CD14-positive monocyte (primary cell): ENCODE measurements at regions not wholly inside any gene's neighbourhood (a gene's known extent, or its start where the extent isn't known, plus 50 kb on each side); places are given as distances from the start of the nearest gene placed in this dataset.

Experiments
- DNase-seq, 3 donors: peaks; one replicate each; pipeline ENCODE4 v3.0.0-alpha.2; 2011 to 2022
- H2AFZ ChIP-seq: 2 replicates; pipeline ENCODE4 v1.6.0; 2012; ENCODE audit warnings: mild to moderate bottlenecking, low read depth, low read length, inconsistent platforms; ENCODE audit not compliant: insufficient read depth, poor library complexity, severe bottlenecking
- H3K27ac ChIP-seq, 2 donors: 1 replicate in 1 of 2; 2 replicates in 1 of 2; pipeline ENCODE4 v1.5.1; 2012 to 2013; ENCODE audit warnings: low read length in 2 of 2, control low read depth in 1 of 2, inconsistent platforms in 1 of 2, low read depth in 1 of 2, mild to moderate bottlenecking in 1 of 2
- H3K27me3 ChIP-seq, 2 donors: one replicate each; pipeline versions ENCODE4 v1.6.0 to v1.6.1; 2011 to 2013; ENCODE audit warnings: low read length in 2 of 2; ENCODE audit not compliant: control insufficient read depth in 2 of 2, insufficient read depth in 2 of 2
- H3K36me3 ChIP-seq, 2 donors: replicated peaks in 1 of 2; 1 replicate in 1 of 2; 2 replicates in 1 of 2; pipeline versions ENCODE4 v1.5.1 to v1.6.1; 2012 to 2013; ENCODE audit warnings: low read length in 2 of 2, control low read depth in 1 of 2, inconsistent platforms in 1 of 2, mild to moderate bottlenecking in 1 of 2; ENCODE audit not compliant: insufficient read depth in 2 of 2, control insufficient read depth in 1 of 2
- H3K4me1 ChIP-seq, 2 donors: 1 replicate in 1 of 2; 2 replicates in 1 of 2; pipeline versions ENCODE4 v1.5.1 to v1.6.1; 2012 to 2013; ENCODE audit warnings: low read length in 2 of 2, control low read depth in 1 of 2, inconsistent platforms in 1 of 2, mild to moderate bottlenecking in 1 of 2, moderate library complexity in 1 of 2; ENCODE audit not compliant: insufficient read depth in 2 of 2, control insufficient read depth in 1 of 2
- H3K4me2 ChIP-seq: replicated peaks from 2 replicates; pipeline ENCODE3; 2012; ENCODE audit warnings: low read length, moderate library complexity, mild to moderate bottlenecking; ENCODE audit not compliant: poor library complexity, severe bottlenecking; ENCODE audit errors: extremely low read depth
- H3K4me3 ChIP-seq, 3 experiments: fragments of 200-600 bp in 1 of 3; sonication (generic) in 1 of 3; replicated peaks in 1 of 3; 1 replicate in 2 of 3; 2 replicates in 1 of 3; pipeline ENCODE4 v1.5.1; 2011 to 2013; ENCODE audit warnings: low read length in 3 of 3, mild to moderate bottlenecking in 3 of 3, control low read depth in 2 of 3, low read depth in 2 of 3, inconsistent platforms in 1 of 3, moderate library complexity in 1 of 3
- H3K79me2 ChIP-seq: 2 replicates; pipeline ENCODE4 v1.6.0; 2012; ENCODE audit warnings: mild to moderate bottlenecking, control low read depth, inconsistent platforms, low read length, moderate library complexity; ENCODE audit not compliant: insufficient read depth
- H3K9ac ChIP-seq: 2 replicates; pipeline ENCODE4 v1.6.0; 2017; ENCODE audit warnings: low read length, mild to moderate bottlenecking; ENCODE audit not compliant: insufficient read depth, poor library complexity, severe bottlenecking
- H3K9me3 ChIP-seq, 2 donors: replicated peaks in 1 of 2; 1 replicate in 1 of 2; 2 replicates in 1 of 2; pipeline versions ENCODE4 v1.5.1 to v1.6.1; 2012 to 2013; ENCODE audit warnings: low read length in 2 of 2, control low read depth in 1 of 2; ENCODE audit not compliant: control insufficient read depth in 1 of 2, insufficient read depth in 1 of 2
- H4K20me1 ChIP-seq: 2 replicates; pipeline ENCODE4 v1.6.0; 2012; ENCODE audit warnings: mild to moderate bottlenecking, low read length, control low read depth, moderate library complexity; ENCODE audit not compliant: insufficient read depth
- H3K27ac Mint-ChIP-seq, 7 donors: one replicate each; pipeline ENCODE4 v1.8.0; 2020; ENCODE audit warnings: mild to moderate bottlenecking in 7 of 7, mixed read lengths in 7 of 7, moderate library complexity in 6 of 7, inconsistent platforms in 2 of 7
- H3K27me3 Mint-ChIP-seq, 3 donors: one replicate each; pipeline ENCODE4 v1.8.0; 2021 to 2022; ENCODE audit warnings: low read depth in 3 of 3, mild to moderate bottlenecking in 3 of 3, mixed read lengths in 3 of 3, moderate library complexity in 3 of 3, inconsistent platforms in 1 of 3
- H3K36me3 Mint-ChIP-seq, 2 donors: one replicate each; pipeline ENCODE4 v1.8.0; 2020; ENCODE audit warnings: mixed read lengths in 2 of 2, inconsistent platforms in 1 of 2, mild to moderate bottlenecking in 1 of 2
- H3K4me1 Mint-ChIP-seq: one replicate; pipeline ENCODE4 v1.8.0; 2020; ENCODE audit warnings: mild to moderate bottlenecking, mixed read lengths
- H3K4me3 Mint-ChIP-seq, 2 donors: one replicate each; pipeline ENCODE4 v1.8.0; 2020; ENCODE audit warnings: mild to moderate bottlenecking in 2 of 2, mixed read lengths in 2 of 2, moderate library complexity in 1 of 2
- H3K9me3 Mint-ChIP-seq, 7 donors: one replicate each; pipeline ENCODE4 v1.8.0; 2020 to 2022; ENCODE audit warnings: mixed read lengths in 7 of 7, mild to moderate bottlenecking in 6 of 7, moderate library complexity in 6 of 7, inconsistent platforms in 2 of 7
- WGBS: methylation state at CpG from one replicate; pipeline ENCODE4 v1.1.5; 2013; ENCODE audit warnings: missing lambda C conversion rate; ENCODE audit not compliant: insufficient coverage; 5-methylcytosine and 5-hydroxymethylcytosine counted together
- intact Hi-C, 2 donors: fragments of 100-400 bp; cut with micrococcal nuclease; formaldehyde crosslinking; loops; one replicate each; pipeline versions ENCODE4 v1.15.0 to v1.15.1; 2023
- TF ChIP-seq, protein P1 (sequence below): fragments of 200-600 bp; IDR thresholded peaks from one replicate; pipeline ENCODE4 v1.8.0; 2022; ENCODE audit warnings: antibody characterized with exemption, mild to moderate bottlenecking

DNA sequence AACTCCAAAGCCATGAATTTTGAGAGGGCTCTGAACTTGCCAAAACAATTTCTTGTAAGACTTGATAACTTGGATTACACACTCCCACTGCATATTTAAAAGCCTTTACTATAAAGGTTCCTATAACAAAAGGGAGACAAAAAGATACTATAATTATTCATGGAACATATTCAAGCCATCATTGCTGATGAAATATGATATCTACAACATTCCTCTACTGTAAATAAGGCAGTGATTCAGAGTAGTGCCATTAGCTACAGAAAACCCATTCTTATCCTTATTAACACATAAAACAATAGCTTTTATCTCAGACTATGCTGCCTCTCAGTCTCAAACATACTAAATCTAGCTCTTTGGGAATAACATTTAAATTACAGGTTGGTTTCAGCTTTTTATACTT lies 675.5 kb upstream of the CXADR start:
- no peaks in the 10 kb centered on the region for H3K79me2 ChIP-seq
- no peak overlapping the region for H3K27ac ChIP-seq
- H3K9me3 ChIP-seq = no peaks in the 10 kb centered on the region
- no peak overlapping the region for H3K4me3 ChIP-seq
- H3K27me3 ChIP-seq = no peaks in the 10 kb centered on the region
- intact Hi-C loops = no loop called here
- H3K4me1 ChIP-seq = no peaks in the 10 kb centered on the region
- Mint-ChIP-seq H3K4me1 (no peaks in the 10 kb centered on the region), H3K4me3 (no peak overlapping the region), H3K9me3 (peaks cover 0 to 3% (median 0%) of the 10 kb centered on the region in 7 donors), H3K36me3 (no peaks in the 10 kb centered on the region), H3K27ac (no peak overlapping the region), H3K27me3 (no peaks in the 10 kb centered on the region)
- TF ChIP-seq, protein P1, sequence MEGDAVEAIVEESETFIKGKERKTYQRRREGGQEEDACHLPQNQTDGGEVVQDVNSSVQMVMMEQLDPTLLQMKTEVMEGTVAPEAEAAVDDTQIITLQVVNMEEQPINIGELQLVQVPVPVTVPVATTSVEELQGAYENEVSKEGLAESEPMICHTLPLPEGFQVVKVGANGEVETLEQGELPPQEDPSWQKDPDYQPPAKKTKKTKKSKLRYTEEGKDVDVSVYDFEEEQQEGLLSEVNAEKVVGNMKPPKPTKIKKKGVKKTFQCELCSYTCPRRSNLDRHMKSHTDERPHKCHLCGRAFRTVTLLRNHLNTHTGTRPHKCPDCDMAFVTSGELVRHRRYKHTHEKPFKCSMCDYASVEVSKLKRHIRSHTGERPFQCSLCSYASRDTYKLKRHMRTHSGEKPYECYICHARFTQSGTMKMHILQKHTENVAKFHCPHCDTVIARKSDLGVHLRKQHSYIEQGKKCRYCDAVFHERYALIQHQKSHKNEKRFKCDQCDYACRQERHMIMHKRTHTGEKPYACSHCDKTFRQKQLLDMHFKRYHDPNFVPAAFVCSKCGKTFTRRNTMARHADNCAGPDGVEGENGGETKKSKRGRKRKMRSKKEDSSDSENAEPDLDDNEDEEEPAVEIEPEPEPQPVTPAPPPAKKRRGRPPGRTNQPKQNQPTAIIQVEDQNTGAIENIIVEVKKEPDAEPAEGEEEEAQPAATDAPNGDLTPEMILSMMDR = no peak
- no peaks in the 10 kb centered on the region for H3K36me3 ChIP-seq
- H4K20me1 ChIP-seq = no peaks in the 10 kb centered on the region
- H2AFZ ChIP-seq = no peak overlapping the region
- no peak overlapping the region for H3K9ac ChIP-seq
- H3K4me2 ChIP-seq = no peak overlapping the region
- no peak for DNase-seq

DNA sequence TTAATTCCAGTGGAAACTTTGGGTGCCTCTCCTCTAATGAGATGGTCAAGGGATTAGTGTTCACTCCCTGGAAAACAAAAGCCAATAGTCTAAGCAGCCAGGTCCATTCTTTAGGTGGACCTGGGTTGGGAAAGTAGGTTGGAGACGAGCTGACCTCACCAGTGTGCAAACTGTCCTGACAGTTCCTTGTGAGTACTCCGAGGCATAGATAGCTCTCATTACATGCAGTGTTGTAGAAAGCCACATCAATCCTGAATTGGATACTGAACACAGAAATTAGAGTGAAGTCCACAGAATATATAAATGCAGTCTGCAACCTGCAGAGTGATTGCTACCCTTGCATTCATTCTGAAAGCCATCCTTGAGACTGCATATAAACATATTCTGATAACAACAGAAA lies 675.1 kb upstream of the CXADR start:
- TF ChIP-seq, protein P1 = no peak
- 90% methylated on average over 2 of the region's 2 CpGs for WGBS

More for the DNA sequence above, 675.1 kb upstream of the CXADR start:
- Histone ChIP-seq H3K4me2 (no peak overlapping the region), H3K79me2 (no peaks in the 10 kb centered on the region), H3K4me1 (no peaks in the 10 kb centered on the region), H3K36me3 (no peaks in the 10 kb centered on the region), H3K9ac (no peak overlapping the region), H3K9me3 (no peaks in the 10 kb centered on the region), H2AFZ (no peak overlapping the region), H4K20me1 (no peaks in the 10 kb centered on the region), H3K27ac (no peak overlapping the region), H3K4me3 (no peak overlapping the region), H3K27me3 (no peaks in the 10 kb centered on the region)
- Mint-ChIP-seq H3K4me3 (no peak overlapping the region), H3K9me3 (peaks cover 0 to 3% (median 0%) of the 10 kb centered on the region in 7 donors), H3K36me3 (no peaks in the 10 kb centered on the region), H3K27me3 (no peaks in the 10 kb centered on the region), H3K27ac (no peak overlapping the region), H3K4me1 (no peaks in the 10 kb centered on the region)
- intact Hi-C loops = no loop called here
- no peak for DNase-seq
